MM.1S (cell line): ENCODE measurements at regions not wholly inside any gene's neighbourhood (a gene's known extent, or its start where the extent isn't known, plus 50 kb on each side); places are given as distances from the start of the nearest gene placed in this dataset.

Source experiments
- DNase-seq: peaks from one replicate; pipeline ENCODE4 v3.0.0-alpha.2; 2015
- H2AFZ ChIP-seq: fragments of 300-600 bp; sonication (generic); 2 replicates; pipeline ENCODE4 v1.6.0; 2016; ENCODE audit warnings: antibody characterized with exemption, low read length
- H3F3A ChIP-seq: fragments of 300-600 bp; sonication (generic); 2 replicates; pipeline ENCODE4 v1.6.1; 2016; ENCODE audit warnings: mild to moderate bottlenecking, antibody characterized with exemption, low read length, moderate library complexity, mixed read lengths; ENCODE audit not compliant: insufficient read depth
- H3K27ac ChIP-seq: fragments of 300-600 bp; sonication (generic); 2 replicates; pipeline ENCODE4 v1.5.1; 2016; ENCODE audit warnings: mild to moderate bottlenecking, low read length
- H3K27me3 ChIP-seq: fragments of 300-600 bp; sonication (generic); replicated peaks from 2 replicates; pipeline ENCODE4 v1.6.0; 2016; ENCODE audit warnings: low read length; ENCODE audit not compliant: insufficient read depth
- H3K36me3 ChIP-seq: fragments of 300-600 bp; sonication (generic); replicated peaks from 2 replicates; pipeline ENCODE4 v1.6.1; 2016; ENCODE audit warnings: mild to moderate bottlenecking, low read length, mixed read lengths; ENCODE audit not compliant: insufficient read depth
- H3K4me1 ChIP-seq: fragments of 300-600 bp; sonication (generic); 2 replicates; pipeline ENCODE4 v1.6.1; 2016; ENCODE audit warnings: low read length, mixed read lengths
- H3K4me2 ChIP-seq: fragments of 300-600 bp; sonication (generic); 2 replicates; pipeline ENCODE4 v1.6.0; 2016; ENCODE audit warnings: low read depth, low read length
- H3K4me3 ChIP-seq: fragments of 300-600 bp; sonication (generic); 2 replicates; pipeline ENCODE4 v1.5.1; 2016; ENCODE audit warnings: low read length, mixed read lengths
- H3K79me2 ChIP-seq: fragments of 300-600 bp; sonication (generic); 2 replicates; pipeline ENCODE4 v1.6.1; 2016; ENCODE audit warnings: mixed run types, low read length, mixed read lengths
- H3K9ac ChIP-seq: fragments of 300-600 bp; sonication (generic); 2 replicates; pipeline ENCODE4 v1.6.1; 2016; ENCODE audit warnings: low read length, mixed read lengths
- H3K9me2 ChIP-seq: fragments of 300-600 bp; sonication (generic); replicated peaks from 2 replicates; pipeline ENCODE4 v1.6.1; 2016; ENCODE audit warnings: mild to moderate bottlenecking, low read length, mixed read lengths; ENCODE audit not compliant: insufficient read depth
- H3K9me3 ChIP-seq: fragments of 300-600 bp; sonication (generic); replicated peaks from 2 replicates; pipeline ENCODE4 v1.6.1; 2016; ENCODE audit warnings: mild to moderate bottlenecking, low read length, mixed read lengths; ENCODE audit not compliant: insufficient read depth
- H4K20me1 ChIP-seq: fragments of 300-600 bp; sonication (generic); 2 replicates; pipeline ENCODE4 v1.6.1; 2016; ENCODE audit warnings: mild to moderate bottlenecking, low read length, moderate library complexity, mixed read lengths; ENCODE audit not compliant: insufficient read depth
- CTCF ChIP-seq: fragments of 300-600 bp; sonication (generic); IDR thresholded peaks from 2 replicates; pipeline ENCODE4 v1.5.1; 2016; ENCODE audit warnings: antibody characterized with exemption, low read length, mixed read lengths
- EZH2 ChIP-seq: fragments of 300-600 bp; sonication (generic); optimal IDR thresholded peaks from 2 replicates; pipeline ENCODE3; 2017; ENCODE audit warnings: low read depth, mild to moderate bottlenecking, antibody characterized with exemption, low read length, mixed read lengths
- EZH2phosphoT487 ChIP-seq: fragments of 300-600 bp; sonication (generic); IDR thresholded peaks from 2 replicates; pipeline ENCODE4 v1.6.1; 2018; ENCODE audit warnings: antibody characterized with exemption, low read length

- peak overlapping the region; percentile 46; the same call in 1 of the 2 replicates for H3K27ac ChIP-seq
These were observed 515.0 kb downstream of the TMEM182 start for GRCh38 chr2:103276869-103277268.

GRCh38 chr2:103284750-103285149, 522.9 kb downstream of the TMEM182 start:
- DNase-seq, result no peak
- no peak for TF ChIP-seq EZH2
- TF ChIP-seq EZH2phosphoT487, result no peak
- TF ChIP-seq CTCF, result no peak
- Histone ChIP-seq H4K20me1 (no peaks in the 10 kb centered on the region), H3K4me3 (no peak overlapping the region), H3K9ac (no peak overlapping the region), H2AFZ (no peak overlapping the region), H3K27ac (no peak overlapping the region), H3K79me2 (no peaks in the 10 kb centered on the region), H3K36me3 (no peaks in the 10 kb centered on the region), H3K9me3 (no peaks in the 10 kb centered on the region), H3K4me1 (no peaks in the 10 kb centered on the region), H3K9me2 (no peaks in the 10 kb centered on the region), H3F3A (no peaks in the 10 kb centered on the region), H3K27me3 (no peaks in the 10 kb centered on the region), H3K4me2 (no peak overlapping the region)

More at GRCh38 chr2:103276869-103277268, 515.0 kb downstream of the TMEM182 start:
- Histone ChIP-seq H3K4me3 (no peak overlapping the region), H3K9ac (no peak overlapping the region), H3F3A (no peaks in the 10 kb centered on the region), H2AFZ (no peak overlapping the region), H3K9me3 (no peaks in the 10 kb centered on the region), H3K4me1 (no peaks in the 10 kb centered on the region), H3K36me3 (no peaks in the 10 kb centered on the region), H3K79me2 (no peaks in the 10 kb centered on the region), H3K4me2 (no peak overlapping the region), H3K9me2 (no peaks in the 10 kb centered on the region), H3K27me3 (no peaks in the 10 kb centered on the region), H4K20me1 (no peaks in the 10 kb centered on the region)
- peak; percentile 33 for DNase-seq
- TF ChIP-seq EZH2phosphoT487, result no peak

- Histone ChIP-seq H3K9me2 (no peaks in the 10 kb centered on the region), H3K9ac (no peak overlapping the region), H3F3A (no peaks in the 10 kb centered on the region), H3K4me1 (no peaks in the 10 kb centered on the region), H3K27ac (no peak overlapping the region), H4K20me1 (no peaks in the 10 kb centered on the region), H3K4me3 (no peak overlapping the region), H3K27me3 (no peaks in the 10 kb centered on the region), H3K79me2 (no peaks in the 10 kb centered on the region), H3K9me3 (no peaks in the 10 kb centered on the region), H3K4me2 (no peak overlapping the region), H3K36me3 (no peaks in the 10 kb centered on the region), H2AFZ (no peak overlapping the region)
- no peak for TF ChIP-seq EZH2phosphoT487
- no peak for TF ChIP-seq CTCF
- TF ChIP-seq EZH2, result no peak
- no peak for DNase-seq
These were observed 523.5 kb downstream of the TMEM182 start for GRCh38 chr2:103285354-103285753.

GRCh38 chr2:103287746-103288145, 525.9 kb downstream of the TMEM182 start:
- Histone ChIP-seq H3K36me3 (no peaks in the 10 kb centered on the region), H3K79me2 (no peaks in the 10 kb centered on the region), H3K4me3 (no peak overlapping the region), H3K9me2 (no peaks in the 10 kb centered on the region), H2AFZ (no peak overlapping the region), H3K9ac (no peak overlapping the region), H3F3A (no peaks in the 10 kb centered on the region), H4K20me1 (no peaks in the 10 kb centered on the region), H3K4me2 (no peak overlapping the region), H3K27ac (no peak overlapping the region), H3K9me3 (no peaks in the 10 kb centered on the region), H3K27me3 (no peaks in the 10 kb centered on the region), H3K4me1 (no peaks in the 10 kb centered on the region)
- no peak for DNase-seq
- TF ChIP-seq CTCF, result no peak
